Islet precursor cell (in vitro differentiated cells): ENCODE measurements at regions not wholly inside any gene's neighbourhood (a gene's known extent, or its start where the extent isn't known, plus 50 kb on each side); places are given as distances from the start of the nearest gene placed in this dataset.
A peak's percentile ranks its signal among the peaks of the same experiment; 100 is the strongest.
"Not testable (repeated sequence)": the region's sequence is repeated elsewhere in the genome, so short reads cannot be mapped to it uniquely, and the experiment has no call there.

Experiments
- DNase-seq: peaks from one replicate; pipeline ENCODE4 v3.0.0-alpha.2; 2018

GRCh38 chr3:159668461-159668860, 320.2 kb upstream of the IL12A start:
- no peak for DNase-seq

GRCh38 chr3:159668990-159669476, 319.6 kb upstream of the IL12A start:
- DNase-seq = no peak

GRCh38 chr3:159669766-159670165, 318.9 kb upstream of the IL12A start:
- DNase-seq = peak; percentile 80

GRCh38 chr3:159672728-159673688, 315.6 kb upstream of the IL12A start:
- no peak for DNase-seq

- DNase-seq = no peak
These were observed 314.1 kb upstream of the IL12A start for GRCh38 chr3:159674583-159674982.

- no peak for DNase-seq
These were observed 313.4 kb upstream of the IL12A start for GRCh38 chr3:159675285-159675684.

- DNase-seq = no peak
These were observed 308.7 kb upstream of the IL12A start for GRCh38 chr3:159679900-159680299.

GRCh38 chr3:159681717-159682116, 306.9 kb upstream of the IL12A start:
- not testable (repeated sequence) for DNase-seq

GRCh38 chr3:159685801-159686200, 302.8 kb upstream of the IL12A start:
- DNase-seq = no peak

GRCh38 chr3:159693226-159693625, 295.4 kb upstream of the IL12A start:
- DNase-seq = no peak

- peak; percentile 75 for DNase-seq
These were observed 276.9 kb upstream of the IL12A start for GRCh38 chr3:159711560-159712333.

- no peak for DNase-seq
These were observed 267.3 kb upstream of the IL12A start for GRCh38 chr3:159721324-159721723.

GRCh38 chr3:159723295-159723694, 265.3 kb upstream of the IL12A start:
- DNase-seq = no peak

GRCh38 chr3:159724627-159725026, 264.0 kb upstream of the IL12A start:
- DNase-seq = no peak

GRCh38 chr3:159726231-159726964, 262.2 kb upstream of the IL12A start:
- DNase-seq = peak; percentile 79

GRCh38 chr3:159727506-159727905, 261.1 kb upstream of the IL12A start:
- no peak for DNase-seq

GRCh38 chr3:159731254-159731653, 257.4 kb upstream of the IL12A start:
- no peak for DNase-seq

- DNase-seq = peak; percentile 90
These were observed 256.2 kb upstream of the IL12A start for GRCh38 chr3:159732172-159733111.

GRCh38 chr3:159733194-159733860, 255.3 kb upstream of the IL12A start:
- DNase-seq = no peak

GRCh38 chr3:159734681-159735080, 254.0 kb upstream of the IL12A start:
- no peak for DNase-seq

- no peak for DNase-seq
These were observed 249.5 kb upstream of the IL12A start for GRCh38 chr3:159739166-159739565.
